IMR-90 (cell line): ENCODE measurements at regions not wholly inside any gene's neighbourhood (a gene's known extent, or its start where the extent isn't known, plus 50 kb on each side); places are given as distances from the start of the nearest gene placed in this dataset.

Source experiments
- CEBPB ChIP-seq: IDR thresholded peaks from 2 replicates; pipeline ENCODE4 v1.6.1; 2012; ENCODE audit warnings: low read depth, low read length, improper control_type of control experiment
- POLR2A ChIP-seq: IDR thresholded peaks from 2 replicates; pipeline ENCODE4 v1.6.1; 2012; ENCODE audit warnings: mild to moderate bottlenecking, low read depth, low read length

DNA sequence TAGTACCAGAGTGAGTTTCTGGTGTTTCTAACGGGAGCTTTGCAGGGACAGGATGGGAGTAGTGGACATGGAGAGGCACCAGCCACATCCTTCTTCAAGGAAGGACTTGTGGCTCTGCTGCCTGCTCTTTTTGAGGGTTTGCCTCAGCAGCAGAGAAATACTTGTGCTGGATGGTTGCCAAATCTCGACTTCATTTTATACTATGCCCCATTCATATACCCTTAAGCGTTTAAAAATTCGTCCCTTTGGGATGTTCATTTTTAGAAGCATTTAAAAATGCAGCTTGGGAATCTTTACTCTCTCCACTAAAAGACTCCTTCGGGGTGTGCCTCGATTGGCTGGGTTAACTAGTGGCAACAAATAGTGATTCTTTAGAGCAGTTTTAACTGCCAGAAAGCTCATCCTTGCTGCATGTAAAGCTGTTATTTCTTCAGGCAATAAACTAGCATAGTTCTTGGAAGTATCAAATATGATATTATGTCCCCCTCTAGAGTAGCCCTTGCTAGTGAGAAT, 126.5 kb upstream of the B3GAT2 start:
- TF ChIP-seq CEBPB (no peak), POLR2A (no peak)
